GM21723 (cell line): ENCODE measurements at regions not wholly inside any gene's neighbourhood (a gene's known extent, or its start where the extent isn't known, plus 50 kb on each side); places are given as distances from the start of the nearest gene placed in this dataset.
A peak's percentile ranks its signal among the peaks of the same experiment; 100 is the strongest.
"Not testable (repeated sequence)": the region's sequence is repeated elsewhere in the genome, so short reads cannot be mapped to it uniquely, and the experiment has no call there.

Source experiments
- ATAC-seq: cut with Tn5 transposase; IDR thresholded peaks from one replicate; pipeline ENCODE4 v1.9.1; 2021; ENCODE audit warnings: mild to moderate bottlenecking, moderate library complexity; ENCODE audit not compliant: unreplicated experiment

GRCh38 chr6:149127212-149127611 lies 190.3 kb upstream of the TAB2 start:
- no peak for ATAC-seq

GRCh38 chr6:149128489-149129145 lies 188.9 kb upstream of the TAB2 start:
- ATAC-seq, result no peak

- ATAC-seq, result no peak
Observed at GRCh38 chr6:149129371-149130077, 188.0 kb upstream of the TAB2 start.

GRCh38 chr6:149130090-149130489 lies 187.4 kb upstream of the TAB2 start:
- no peak for ATAC-seq

GRCh38 chr6:149130508-149130907 lies 187.0 kb upstream of the TAB2 start:
- ATAC-seq, result no peak

- no peak for ATAC-seq
Observed at GRCh38 chr6:149131891-149132290, 185.6 kb upstream of the TAB2 start.

- ATAC-seq, result no peak
Observed at GRCh38 chr6:149132336-149132735, 185.2 kb upstream of the TAB2 start.

- ATAC-seq, result no peak
Observed at GRCh38 chr6:149134511-149134933, 183.0 kb upstream of the TAB2 start.

GRCh38 chr6:149135809-149136208 lies 181.7 kb upstream of the TAB2 start:
- ATAC-seq, result no peak

- no peak for ATAC-seq
Observed at GRCh38 chr6:149136273-149136912, 181.1 kb upstream of the TAB2 start.

- ATAC-seq, result no peak
Observed at GRCh38 chr6:149136913-149137286, 180.6 kb upstream of the TAB2 start.

GRCh38 chr6:149137594-149137993 lies 179.9 kb upstream of the TAB2 start:
- no peak for ATAC-seq

- ATAC-seq, result no peak
Observed at GRCh38 chr6:149138089-149138488, 179.4 kb upstream of the TAB2 start.

GRCh38 chr6:149138699-149139294 lies 178.7 kb upstream of the TAB2 start:
- no peak for ATAC-seq

GRCh38 chr6:149139782-149140136 lies 177.8 kb upstream of the TAB2 start:
- ATAC-seq, result no peak

GRCh38 chr6:149140137-149140909 lies 177.2 kb upstream of the TAB2 start:
- ATAC-seq, result peak; percentile 68

- ATAC-seq, result peak; percentile 69
Observed at GRCh38 chr6:149140910-149141290, 176.6 kb upstream of the TAB2 start.

GRCh38 chr6:149142924-149143429 lies 174.5 kb upstream of the TAB2 start:
- no peak for ATAC-seq

GRCh38 chr6:149145800-149146199 lies 171.7 kb upstream of the TAB2 start:
- not testable (repeated sequence) for ATAC-seq

- ATAC-seq, result no peak
Observed at GRCh38 chr6:149147195-149147594, 170.3 kb upstream of the TAB2 start.
